GM12891 (cell line): ENCODE measurements at regions not wholly inside any gene's neighbourhood (a gene's known extent, or its start where the extent isn't known, plus 50 kb on each side); places are given as distances from the start of the nearest gene placed in this dataset.

Experiments used
- PAX5 ChIP-seq: IDR thresholded peaks from 2 replicates; pipeline ENCODE4 v1.6.1; 2011; ENCODE audit warnings: low read length, moderate library complexity, mild to moderate bottlenecking; ENCODE audit not compliant: insufficient read depth, severe bottlenecking
- POLR2A ChIP-seq: IDR thresholded peaks from 2 replicates; pipeline ENCODE4 v1.6.1; 2011; ENCODE audit warnings: low read depth, low read length, control low read depth
- TAF1 ChIP-seq: IDR thresholded peaks from 2 replicates; pipeline ENCODE4 v1.6.1; 2011; ENCODE audit warnings: low read depth, low read length, control low read depth

DNA sequence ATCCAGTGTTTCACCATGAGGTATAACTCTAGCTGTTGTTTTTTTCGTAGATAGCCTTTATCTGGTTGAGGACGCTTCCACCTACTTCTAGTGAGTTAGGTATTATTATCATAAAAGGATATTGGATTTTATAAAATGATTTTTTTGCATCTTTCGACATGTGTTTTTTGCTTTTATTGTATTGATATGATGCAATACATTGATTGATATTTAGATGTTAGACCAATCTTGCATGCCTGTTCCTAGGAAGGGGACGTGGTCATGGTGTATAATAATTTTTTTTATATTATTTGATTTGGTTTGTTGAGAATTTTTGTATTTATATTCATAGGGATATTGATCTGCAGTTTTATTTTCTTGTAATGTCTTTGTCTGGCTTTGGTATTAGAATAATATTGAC lies 193.3 kb downstream of the HS3ST3B1 start:
- no peak for TF ChIP-seq POLR2A
- no peak for TF ChIP-seq TAF1
- no peak for TF ChIP-seq PAX5
